ENCODE measurements at regions not wholly inside any gene's neighbourhood (a gene's known extent, or its start where the extent isn't known, plus 50 kb on each side); places are given as distances from the start of the nearest gene placed in this dataset.

GRCh38 chr3:153078826-153079225 lies 83.2 kb upstream of the RAP2B start:
- H3K4me3 ChIP-seq (ENCODE audit: low read depth, low read length): no peak overlapping the region
- FAIRE-seq: no peak
- no peaks in the 10 kb centered on the region for H3K36me3 ChIP-seq (ENCODE audit: control insufficient read depth, insufficient read depth, low read length)
- no peak for DNase-seq (ENCODE audit: low read depth)
- H3K27me3 ChIP-seq (ENCODE audit: control insufficient read depth, insufficient read depth, low read length): no peaks in the 10 kb centered on the region
- TF ChIP-seq, protein P1, sequence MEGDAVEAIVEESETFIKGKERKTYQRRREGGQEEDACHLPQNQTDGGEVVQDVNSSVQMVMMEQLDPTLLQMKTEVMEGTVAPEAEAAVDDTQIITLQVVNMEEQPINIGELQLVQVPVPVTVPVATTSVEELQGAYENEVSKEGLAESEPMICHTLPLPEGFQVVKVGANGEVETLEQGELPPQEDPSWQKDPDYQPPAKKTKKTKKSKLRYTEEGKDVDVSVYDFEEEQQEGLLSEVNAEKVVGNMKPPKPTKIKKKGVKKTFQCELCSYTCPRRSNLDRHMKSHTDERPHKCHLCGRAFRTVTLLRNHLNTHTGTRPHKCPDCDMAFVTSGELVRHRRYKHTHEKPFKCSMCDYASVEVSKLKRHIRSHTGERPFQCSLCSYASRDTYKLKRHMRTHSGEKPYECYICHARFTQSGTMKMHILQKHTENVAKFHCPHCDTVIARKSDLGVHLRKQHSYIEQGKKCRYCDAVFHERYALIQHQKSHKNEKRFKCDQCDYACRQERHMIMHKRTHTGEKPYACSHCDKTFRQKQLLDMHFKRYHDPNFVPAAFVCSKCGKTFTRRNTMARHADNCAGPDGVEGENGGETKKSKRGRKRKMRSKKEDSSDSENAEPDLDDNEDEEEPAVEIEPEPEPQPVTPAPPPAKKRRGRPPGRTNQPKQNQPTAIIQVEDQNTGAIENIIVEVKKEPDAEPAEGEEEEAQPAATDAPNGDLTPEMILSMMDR (IDR thresholded peaks at IDR 0.05; ENCODE audit: insufficient read depth, low read length, severe bottlenecking): no peak

- no peak for DNase-seq (ENCODE audit: low read depth)
- TF ChIP-seq, protein P1 (IDR thresholded peaks at IDR 0.05; ENCODE audit: insufficient read depth, low read length, severe bottlenecking): no peak
- Histone ChIP-seq H3K4me3 (ENCODE audit: low read depth, low read length) (no peak overlapping the region), H3K27me3 (ENCODE audit: control insufficient read depth, insufficient read depth, low read length) (no peaks in the 10 kb centered on the region), H3K36me3 (ENCODE audit: control insufficient read depth, insufficient read depth, low read length) (no peaks in the 10 kb centered on the region)
- FAIRE-seq: no peak
Observed at GRCh38 chr3:153079386-153079785, 82.6 kb upstream of the RAP2B start.

- DNase-seq (ENCODE audit: low read depth): peak; percentile 19
Observed at GRCh38 chr3:153080778-153081240, 81.2 kb upstream of the RAP2B start.

DNA sequence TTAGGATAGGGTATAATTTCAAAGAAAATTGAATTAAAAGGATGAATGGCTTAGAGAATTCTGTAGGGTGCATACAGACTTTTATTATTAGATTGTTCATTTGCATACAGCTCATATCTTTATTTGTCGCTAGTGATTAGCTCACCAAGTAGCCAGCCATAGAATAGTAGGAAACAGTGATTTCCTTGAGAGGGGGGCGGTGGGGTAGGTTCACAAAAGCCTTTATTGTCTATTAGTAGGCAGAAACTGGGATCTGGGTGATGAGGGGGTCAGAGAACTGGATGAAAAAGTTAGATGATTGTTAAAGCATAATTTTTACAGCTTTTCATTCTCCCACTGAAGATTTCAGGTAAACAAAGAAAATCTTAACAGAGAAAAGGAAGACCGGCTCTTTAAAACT lies 77.6 kb upstream of the RAP2B start:
- Histone ChIP-seq H3K36me3 (ENCODE audit: control insufficient read depth, insufficient read depth, low read length) (no peaks in the 10 kb centered on the region), H3K4me3 (ENCODE audit: low read depth, low read length) (no peak overlapping the region), H3K27me3 (ENCODE audit: control insufficient read depth, insufficient read depth, low read length) (no peaks in the 10 kb centered on the region)
- FAIRE-seq (no peak), DNase-seq (ENCODE audit: low read depth) (no peak)
- TF ChIP-seq, protein P1 (IDR thresholded peaks at IDR 0.05; ENCODE audit: insufficient read depth, low read length, severe bottlenecking): no peak

More at GRCh38 chr3:153080778-153081240, 81.2 kb upstream of the RAP2B start:
- no peak overlapping the region for H3K4me3 ChIP-seq (ENCODE audit: low read depth, low read length)
- TF ChIP-seq, protein P1 (IDR thresholded peaks at IDR 0.05; ENCODE audit: insufficient read depth, low read length, severe bottlenecking): no peak
- no peaks in the 10 kb centered on the region for H3K27me3 ChIP-seq (ENCODE audit: control insufficient read depth, insufficient read depth, low read length)
- no peak for FAIRE-seq
- H3K36me3 ChIP-seq (ENCODE audit: control insufficient read depth, insufficient read depth, low read length): no peaks in the 10 kb centered on the region

GRCh38 chr3:153087595-153088566 lies 74.1 kb upstream of the RAP2B start:
- no peaks in the 10 kb centered on the region for H3K36me3 ChIP-seq (ENCODE audit: control insufficient read depth, insufficient read depth, low read length)
- TF ChIP-seq, protein P1 (IDR thresholded peaks at IDR 0.05; ENCODE audit: insufficient read depth, low read length, severe bottlenecking): no peak
- no peaks in the 10 kb centered on the region for H3K27me3 ChIP-seq (ENCODE audit: control insufficient read depth, insufficient read depth, low read length)
- DNase-seq (ENCODE audit: low read depth) (no peak), FAIRE-seq (no peak)
- H3K4me3 ChIP-seq (ENCODE audit: low read depth, low read length): no peak overlapping the region

Data from bronchial epithelial cell (primary cell).